IMR-90 (cell line): ENCODE measurements at regions not wholly inside any gene's neighbourhood (a gene's known extent, or its start where the extent isn't known, plus 50 kb on each side); places are given as distances from the start of the nearest gene placed in this dataset.

Experiments
- BHLHE40 ChIP-seq: fragments of 150-350 bp; IDR thresholded peaks from 2 replicates; pipeline ENCODE4 v1.6.1; 2016; ENCODE audit warnings: mild to moderate bottlenecking, low read depth, low read length
- CEBPB ChIP-seq: IDR thresholded peaks from 2 replicates; pipeline ENCODE4 v1.6.1; 2012; ENCODE audit warnings: low read depth, low read length, improper control_type of control experiment
- CHD1 ChIP-seq: IDR thresholded peaks from 2 replicates; pipeline ENCODE4 v1.6.1; 2012; ENCODE audit warnings: low read depth, low read length, improper control_type of control experiment
- CTCF ChIP-seq: conservative IDR thresholded peaks from 2 replicates; pipeline ENCODE4 v1.5.1; 2012; ENCODE audit warnings: mild to moderate bottlenecking, low read depth, low read length, improper control_type of control experiment
- ELK1 ChIP-seq: fragments of 150-350 bp; IDR thresholded peaks from 2 replicates; pipeline ENCODE4 v1.6.1; 2016; ENCODE audit warnings: low read depth, mild to moderate bottlenecking, low read length, moderate library complexity, borderline replicate concordance
- MAFK ChIP-seq: IDR thresholded peaks from 2 replicates; pipeline ENCODE4 v1.6.1; 2012; ENCODE audit warnings: low read depth, low read length, improper control_type of control experiment
- MAZ ChIP-seq: IDR thresholded peaks from 2 replicates; pipeline ENCODE4 v1.6.1; 2012; ENCODE audit warnings: low read depth, mild to moderate bottlenecking, low read length, improper control_type of control experiment, moderate library complexity, borderline replicate concordance
- MXI1 ChIP-seq: IDR thresholded peaks from 2 replicates; pipeline ENCODE4 v1.6.1; 2012; ENCODE audit warnings: low read depth, mild to moderate bottlenecking, low read length, moderate library complexity, borderline replicate concordance
- POLR2A ChIP-seq: IDR thresholded peaks from 2 replicates; pipeline ENCODE4 v1.6.1; 2012; ENCODE audit warnings: mild to moderate bottlenecking, low read depth, low read length
- RAD21 ChIP-seq: IDR thresholded peaks from 2 replicates; pipeline ENCODE4 v1.6.1; 2012; ENCODE audit warnings: low read length, improper control_type of control experiment
- RCOR1 ChIP-seq: IDR thresholded peaks from 2 replicates; pipeline ENCODE4 v1.6.1; 2012; ENCODE audit warnings: mild to moderate bottlenecking, low read length, improper control_type of control experiment; ENCODE audit not compliant: insufficient replicate concordance
- RFX5 ChIP-seq: IDR thresholded peaks from 2 replicates; pipeline ENCODE4 v1.8.0; 2012; ENCODE audit warnings: low read depth, mild to moderate bottlenecking, low read length, moderate library complexity
- SMC3 ChIP-seq: fragments of 150-350 bp; IDR thresholded peaks from 2 replicates; pipeline ENCODE4 v1.6.1; 2016; ENCODE audit warnings: low read depth, mild to moderate bottlenecking, antibody characterized with exemption, low read length, moderate library complexity
- USF2 ChIP-seq: fragments of 150-350 bp; IDR thresholded peaks from 2 replicates; pipeline ENCODE4 v1.6.1; 2017; ENCODE audit warnings: mild to moderate bottlenecking, antibody characterized with exemption, low read length, low read depth

- TF ChIP-seq CTCF (no peak), MAZ (no peak), RFX5 (no peak), MXI1 (no peak), SMC3 (no peak), BHLHE40 (no peak), POLR2A (no peak), CHD1 (no peak), USF2 (no peak), MAFK (no peak), CEBPB (no peak), ELK1 (no peak), RCOR1 (no peak), RAD21 (no peak)
Observed at GRCh38 chr6:5936631-5937030, 70.1 kb downstream of the NRN1 start.
